Upper lobe of left lung (tissue), 4 donors: ENCODE measurements at regions not wholly inside any gene's neighbourhood (a gene's known extent, or its start where the extent isn't known, plus 50 kb on each side); places are given as distances from the start of the nearest gene placed in this dataset.

Experiments
- EP300 ChIP-seq, 4 donors: sonication (generic); formaldehyde crosslinking; IDR thresholded peaks; one replicate each; pipeline ENCODE4 v1.5.1; 2017; ENCODE audit warnings: antibody characterized with exemption in 4 of 4, control low read depth in 2 of 4
- POLR2A ChIP-seq, 4 donors: fragments of 450-650 bp; IDR thresholded peaks; one replicate each; pipeline ENCODE4 v1.5.1; 2016 to 2017; ENCODE audit warnings: antibody characterized with exemption in 4 of 4, mild to moderate bottlenecking in 2 of 4
- POLR2AphosphoS5 ChIP-seq, 2 donors: sonication (generic); formaldehyde crosslinking; IDR thresholded peaks; one replicate each; pipeline ENCODE4 v1.5.1; 2017; ENCODE audit warnings: antibody characterized with exemption in 2 of 2
- TF ChIP-seq, protein P1 (sequence below), 6 experiments: fragments of 450-650 bp in 4 of 6; fragments of 200-600 bp in 2 of 6; sonication (generic) in 2 of 6; IDR thresholded peaks; one replicate each; pipeline ENCODE4 v1.5.1; 2016 to 2019; ENCODE audit warnings: antibody characterized with exemption in 6 of 6

DNA sequence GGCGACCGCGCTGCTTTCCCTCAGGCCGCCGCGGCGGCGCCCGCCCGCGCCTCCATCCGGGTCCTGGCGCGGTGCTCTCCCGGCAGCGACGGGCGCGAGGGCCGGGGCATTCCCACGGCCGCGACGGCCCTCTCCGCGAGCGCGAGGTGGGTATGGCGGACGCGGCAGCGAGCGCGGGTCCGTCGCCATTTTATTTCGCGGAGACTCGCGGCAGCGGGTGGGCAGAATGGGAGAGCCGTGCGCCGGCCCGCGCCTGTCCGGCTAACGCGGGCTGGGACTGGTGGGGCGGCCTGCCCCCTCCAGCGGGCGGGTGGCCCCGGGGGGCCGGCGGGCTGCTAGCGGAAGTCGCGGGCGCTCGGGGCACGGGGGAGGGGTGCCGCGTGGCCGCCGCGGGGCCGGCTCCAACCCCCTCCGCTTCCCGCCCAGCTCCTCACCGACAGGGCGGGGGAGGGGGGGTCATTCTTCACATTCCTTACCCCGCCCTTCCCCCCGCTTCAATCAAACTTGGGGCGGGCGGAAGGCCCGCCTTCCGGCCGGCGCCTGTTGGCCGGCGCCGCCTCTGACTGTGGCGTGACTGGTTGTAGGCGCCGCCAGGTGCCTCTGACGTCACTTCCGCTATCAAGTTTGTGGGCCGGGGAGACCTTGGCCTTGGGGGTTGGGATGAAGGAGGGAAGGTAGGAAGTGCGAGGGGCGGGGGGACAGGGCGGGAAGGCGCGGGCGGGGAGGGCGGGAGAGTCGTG, 82.1 kb downstream of the PTPDC1 start:
- peak in 3 of 4 donors; percentile 97 to 99 (median 97) for TF ChIP-seq POLR2A (IDR thresholded peaks at IDR 0.05)
- TF ChIP-seq, protein P1, sequence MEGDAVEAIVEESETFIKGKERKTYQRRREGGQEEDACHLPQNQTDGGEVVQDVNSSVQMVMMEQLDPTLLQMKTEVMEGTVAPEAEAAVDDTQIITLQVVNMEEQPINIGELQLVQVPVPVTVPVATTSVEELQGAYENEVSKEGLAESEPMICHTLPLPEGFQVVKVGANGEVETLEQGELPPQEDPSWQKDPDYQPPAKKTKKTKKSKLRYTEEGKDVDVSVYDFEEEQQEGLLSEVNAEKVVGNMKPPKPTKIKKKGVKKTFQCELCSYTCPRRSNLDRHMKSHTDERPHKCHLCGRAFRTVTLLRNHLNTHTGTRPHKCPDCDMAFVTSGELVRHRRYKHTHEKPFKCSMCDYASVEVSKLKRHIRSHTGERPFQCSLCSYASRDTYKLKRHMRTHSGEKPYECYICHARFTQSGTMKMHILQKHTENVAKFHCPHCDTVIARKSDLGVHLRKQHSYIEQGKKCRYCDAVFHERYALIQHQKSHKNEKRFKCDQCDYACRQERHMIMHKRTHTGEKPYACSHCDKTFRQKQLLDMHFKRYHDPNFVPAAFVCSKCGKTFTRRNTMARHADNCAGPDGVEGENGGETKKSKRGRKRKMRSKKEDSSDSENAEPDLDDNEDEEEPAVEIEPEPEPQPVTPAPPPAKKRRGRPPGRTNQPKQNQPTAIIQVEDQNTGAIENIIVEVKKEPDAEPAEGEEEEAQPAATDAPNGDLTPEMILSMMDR (IDR thresholded peaks at IDR 0.05): peak in 5 of 6 experiments; percentile 24 to 72 (median 63)
- peak; percentile 62 to 71 for TF ChIP-seq POLR2AphosphoS5 (IDR thresholded peaks at IDR 0.05)
- peak in 2 of 4 donors; percentile 67 to 74 for TF ChIP-seq EP300 (IDR thresholded peaks at IDR 0.05)
